Suprapubic skin (tissue), 4 donors: ENCODE measurements at regions not wholly inside any gene's neighbourhood (a gene's known extent, or its start where the extent isn't known, plus 50 kb on each side); places are given as distances from the start of the nearest gene placed in this dataset.

ENCODE experiments used
- DNase-seq, 2 donors: peaks; one replicate each; pipeline ENCODE4 v3.0.0-alpha.2; 2019; ENCODE audit warnings: low spot score in 2 of 2
- H3K27ac ChIP-seq: fragments of 200-600 bp; sonication (generic); one replicate; pipeline ENCODE4 v1.5.1; 2019
- H3K27me3 ChIP-seq: fragments of 200-600 bp; sonication (generic); one replicate; pipeline ENCODE4 v1.5.1; 2019
- H3K36me3 ChIP-seq: fragments of 200-600 bp; sonication (generic); one replicate; pipeline ENCODE4 v1.5.1; 2019
- H3K4me1 ChIP-seq: fragments of 200-600 bp; sonication (generic); one replicate; pipeline ENCODE4 v1.5.1; 2019
- H3K4me3 ChIP-seq: fragments of 200-600 bp; sonication (generic); one replicate; pipeline ENCODE4 v1.5.1; 2019; ENCODE audit warnings: mild to moderate bottlenecking
- H3K9me3 ChIP-seq: fragments of 200-600 bp; sonication (generic); one replicate; pipeline ENCODE4 v1.5.1; 2019
- EP300 ChIP-seq: sonication (generic); formaldehyde crosslinking; IDR thresholded peaks from one replicate; pipeline ENCODE4 v1.6.1; 2017; ENCODE audit warnings: antibody characterized with exemption
- POLR2A ChIP-seq, 2 donors: fragments of 450-650 bp; IDR thresholded peaks; one replicate each; pipeline ENCODE4 v1.6.1; 2017; ENCODE audit warnings: antibody characterized with exemption in 2 of 2, mild to moderate bottlenecking in 2 of 2, moderate library complexity in 2 of 2
- POLR2AphosphoS5 ChIP-seq, 3 donors: sonication (generic); formaldehyde crosslinking; IDR thresholded peaks; one replicate each; pipeline ENCODE4 v1.6.1; 2017; ENCODE audit warnings: antibody characterized with exemption in 3 of 3
- WGBS: methylation state at CpG from one replicate; pipeline ENCODE4 v1.1.5; 2018; 5-methylcytosine and 5-hydroxymethylcytosine counted together
- TF ChIP-seq, protein P1 (sequence below), 2 donors: fragments of 200-600 bp in 1 of 2; fragments of 450-650 bp in 1 of 2; sonication (generic) in 1 of 2; IDR thresholded peaks; one replicate each; pipeline ENCODE4 v1.5.1; 2016 to 2019; ENCODE audit warnings: antibody characterized with exemption in 2 of 2, mild to moderate bottlenecking in 1 of 2, moderate library complexity in 1 of 2

DNA sequence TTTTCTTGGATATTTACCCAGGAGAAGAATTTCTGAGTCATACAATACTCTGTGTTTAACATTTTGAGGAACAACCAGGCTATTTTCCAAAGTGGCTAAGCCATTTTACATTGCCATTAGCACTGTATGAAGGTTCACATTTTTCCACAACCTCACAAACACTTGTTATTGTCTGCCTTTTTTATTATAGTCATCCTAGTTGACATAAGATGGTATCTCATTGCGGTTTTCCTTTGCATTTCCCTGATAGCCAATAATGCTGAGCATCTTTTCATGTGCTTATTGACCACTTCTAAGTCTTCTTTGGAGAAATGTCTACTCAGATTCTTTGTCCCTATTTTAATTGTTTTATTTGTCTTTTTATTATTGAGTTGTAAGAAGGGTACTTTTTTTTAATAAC, 107.4 kb upstream of the CES5A start:
- H3K4me1 ChIP-seq, result no peaks in the 10 kb centered on the region
- no peaks in the 10 kb centered on the region for H3K9me3 ChIP-seq
- H3K4me3 ChIP-seq, result no peak overlapping the region
- H3K36me3 ChIP-seq, result no peaks in the 10 kb centered on the region
- H3K27ac ChIP-seq, result no peak overlapping the region
- no peaks in the 10 kb centered on the region for H3K27me3 ChIP-seq
- DNase-seq, result no peak
- TF ChIP-seq, protein P1, sequence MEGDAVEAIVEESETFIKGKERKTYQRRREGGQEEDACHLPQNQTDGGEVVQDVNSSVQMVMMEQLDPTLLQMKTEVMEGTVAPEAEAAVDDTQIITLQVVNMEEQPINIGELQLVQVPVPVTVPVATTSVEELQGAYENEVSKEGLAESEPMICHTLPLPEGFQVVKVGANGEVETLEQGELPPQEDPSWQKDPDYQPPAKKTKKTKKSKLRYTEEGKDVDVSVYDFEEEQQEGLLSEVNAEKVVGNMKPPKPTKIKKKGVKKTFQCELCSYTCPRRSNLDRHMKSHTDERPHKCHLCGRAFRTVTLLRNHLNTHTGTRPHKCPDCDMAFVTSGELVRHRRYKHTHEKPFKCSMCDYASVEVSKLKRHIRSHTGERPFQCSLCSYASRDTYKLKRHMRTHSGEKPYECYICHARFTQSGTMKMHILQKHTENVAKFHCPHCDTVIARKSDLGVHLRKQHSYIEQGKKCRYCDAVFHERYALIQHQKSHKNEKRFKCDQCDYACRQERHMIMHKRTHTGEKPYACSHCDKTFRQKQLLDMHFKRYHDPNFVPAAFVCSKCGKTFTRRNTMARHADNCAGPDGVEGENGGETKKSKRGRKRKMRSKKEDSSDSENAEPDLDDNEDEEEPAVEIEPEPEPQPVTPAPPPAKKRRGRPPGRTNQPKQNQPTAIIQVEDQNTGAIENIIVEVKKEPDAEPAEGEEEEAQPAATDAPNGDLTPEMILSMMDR (IDR thresholded peaks at IDR 0.05), result no peak
- TF ChIP-seq POLR2A (IDR thresholded peaks at IDR 0.05) (no peak), POLR2AphosphoS5 (IDR thresholded peaks at IDR 0.05) (no peak), EP300 (no peak)
- 92% methylated on average over 1 of the region's 1 CpG for WGBS

DNA sequence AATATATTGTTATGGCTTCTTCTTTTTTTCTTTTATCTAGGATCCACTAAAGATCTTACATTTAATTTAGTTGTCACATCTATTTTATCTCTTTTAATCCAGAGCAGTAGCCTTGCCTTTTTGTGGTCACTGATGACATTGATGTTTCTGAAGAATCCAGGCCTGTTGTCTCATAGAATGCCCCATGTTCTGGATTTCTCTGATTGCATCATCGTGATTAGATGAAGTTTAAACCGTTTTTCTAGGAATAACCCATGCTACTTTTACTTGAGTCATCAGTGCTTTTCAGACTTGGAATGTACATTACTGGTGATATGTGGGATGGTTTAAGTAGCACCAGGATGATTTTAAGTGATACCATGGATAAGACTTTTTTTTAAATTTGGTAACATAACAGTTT, 106.4 kb upstream of the CES5A start:
- no peaks in the 10 kb centered on the region for H3K4me1 ChIP-seq

DNA sequence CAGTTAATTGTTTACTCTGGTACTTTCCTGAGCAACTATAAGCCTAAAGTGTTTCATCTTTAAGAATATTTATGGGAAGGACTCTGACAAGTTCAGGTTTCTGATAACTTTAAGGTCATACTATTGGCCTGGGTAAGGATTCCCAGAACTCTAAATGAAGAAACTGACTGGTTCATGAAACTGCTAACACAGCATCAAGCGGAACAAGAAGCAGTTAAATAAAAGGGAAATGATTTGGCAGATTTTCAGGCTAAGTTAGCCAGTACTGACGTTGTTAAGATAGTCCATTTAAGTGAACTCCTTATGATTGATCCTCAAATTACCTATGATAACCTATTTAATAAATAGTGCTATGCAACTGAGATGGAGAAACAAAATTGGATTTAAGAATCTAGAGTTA, 101.6 kb upstream of the CES5A start:
- no peak for DNase-seq
- Histone ChIP-seq H3K27me3 (no peaks in the 10 kb centered on the region), H3K27ac (no peak overlapping the region), H3K4me1 (no peaks in the 10 kb centered on the region), H3K36me3 (no peaks in the 10 kb centered on the region), H3K4me3 (no peak overlapping the region), H3K9me3 (no peaks in the 10 kb centered on the region)
- TF ChIP-seq POLR2AphosphoS5 (IDR thresholded peaks at IDR 0.05) (no peak), EP300 (no peak), POLR2A (IDR thresholded peaks at IDR 0.05) (no peak)
- TF ChIP-seq, protein P1 (IDR thresholded peaks at IDR 0.05), result no peak
- WGBS, result 27% methylated on average over 2 of the region's 2 CpGs

More for the DNA sequence above, 106.4 kb upstream of the CES5A start:
- Histone ChIP-seq H3K9me3 (no peaks in the 10 kb centered on the region), H3K4me3 (no peak overlapping the region), H3K27ac (no peak overlapping the region), H3K27me3 (no peaks in the 10 kb centered on the region), H3K36me3 (no peaks in the 10 kb centered on the region)
- no peak for DNase-seq
- 86% methylated on average over 2 of the region's 2 CpGs for WGBS
- TF ChIP-seq, protein P1 (IDR thresholded peaks at IDR 0.05), result no peak
- no peak for TF ChIP-seq POLR2A (IDR thresholded peaks at IDR 0.05)
- no peak for TF ChIP-seq EP300
- TF ChIP-seq POLR2AphosphoS5 (IDR thresholded peaks at IDR 0.05), result no peak

- H3K4me3 ChIP-seq, result no peak overlapping the region
- no peak overlapping the region for H3K27ac ChIP-seq
- no peaks in the 10 kb centered on the region for H3K36me3 ChIP-seq
- H3K9me3 ChIP-seq, result no peaks in the 10 kb centered on the region
- DNase-seq, result no peak
- no peaks in the 10 kb centered on the region for H3K4me1 ChIP-seq
- WGBS, result 84% methylated on average over 5 of the region's 5 CpGs
- TF ChIP-seq POLR2A (IDR thresholded peaks at IDR 0.05) (no peak), EP300 (no peak), POLR2AphosphoS5 (IDR thresholded peaks at IDR 0.05) (no peak)
- TF ChIP-seq, protein P1 (IDR thresholded peaks at IDR 0.05), result no peak
- H3K27me3 ChIP-seq, result no peaks in the 10 kb centered on the region
Measured at GRCh38 chr16:55971447-55971846, 96.3 kb upstream of the CES5A start.

GRCh38 chr16:55968221-55968620, 93.0 kb upstream of the CES5A start:
- 26% methylated on average over 5 of the region's 5 CpGs for WGBS
- H3K4me1 ChIP-seq, result peaks cover 3% of the 10 kb centered on the region
- H3K9me3 ChIP-seq, result no peaks in the 10 kb centered on the region

More at GRCh38 chr16:55968221-55968620, 93.0 kb upstream of the CES5A start:
- no peak for DNase-seq
- no peak for TF ChIP-seq POLR2AphosphoS5 (IDR thresholded peaks at IDR 0.05)
- TF ChIP-seq EP300, result no peak
- TF ChIP-seq, protein P1 (IDR thresholded peaks at IDR 0.05), result no peak
- TF ChIP-seq POLR2A (IDR thresholded peaks at IDR 0.05), result no peak
- Histone ChIP-seq H3K27me3 (no peaks in the 10 kb centered on the region), H3K36me3 (no peaks in the 10 kb centered on the region), H3K27ac (no peak overlapping the region), H3K4me3 (no peak overlapping the region)
